Activated naive CD4-positive, alpha-beta T cell treated with anti-CD3 and anti-CD28 coated beads, Interleukin-2, amount 50 U/mL, for 24 hours (primary cell): ENCODE measurements at regions not wholly inside any gene's neighbourhood (a gene's known extent, or its start where the extent isn't known, plus 50 kb on each side); places are given as distances from the start of the nearest gene placed in this dataset.

Experiments used
- H3K27ac Mint-ChIP-seq: one replicate; pipeline ENCODE4 v1.8.0; 2021; ENCODE audit warnings: mild to moderate bottlenecking, mixed read lengths
- H3K27me3 Mint-ChIP-seq: one replicate; pipeline ENCODE4 v1.8.0; 2021; ENCODE audit warnings: mixed read lengths
- H3K36me3 Mint-ChIP-seq: one replicate; pipeline ENCODE4 v1.8.0; 2021; ENCODE audit warnings: mixed read lengths
- H3K4me1 Mint-ChIP-seq: one replicate; pipeline ENCODE4 v1.8.0; 2021; ENCODE audit warnings: mixed read lengths
- H3K4me3 Mint-ChIP-seq: one replicate; pipeline ENCODE4 v1.8.0; 2021; ENCODE audit warnings: mild to moderate bottlenecking, mixed read lengths
- H3K9me3 Mint-ChIP-seq: one replicate; pipeline ENCODE4 v1.8.0; 2021; ENCODE audit warnings: mixed read lengths

DNA sequence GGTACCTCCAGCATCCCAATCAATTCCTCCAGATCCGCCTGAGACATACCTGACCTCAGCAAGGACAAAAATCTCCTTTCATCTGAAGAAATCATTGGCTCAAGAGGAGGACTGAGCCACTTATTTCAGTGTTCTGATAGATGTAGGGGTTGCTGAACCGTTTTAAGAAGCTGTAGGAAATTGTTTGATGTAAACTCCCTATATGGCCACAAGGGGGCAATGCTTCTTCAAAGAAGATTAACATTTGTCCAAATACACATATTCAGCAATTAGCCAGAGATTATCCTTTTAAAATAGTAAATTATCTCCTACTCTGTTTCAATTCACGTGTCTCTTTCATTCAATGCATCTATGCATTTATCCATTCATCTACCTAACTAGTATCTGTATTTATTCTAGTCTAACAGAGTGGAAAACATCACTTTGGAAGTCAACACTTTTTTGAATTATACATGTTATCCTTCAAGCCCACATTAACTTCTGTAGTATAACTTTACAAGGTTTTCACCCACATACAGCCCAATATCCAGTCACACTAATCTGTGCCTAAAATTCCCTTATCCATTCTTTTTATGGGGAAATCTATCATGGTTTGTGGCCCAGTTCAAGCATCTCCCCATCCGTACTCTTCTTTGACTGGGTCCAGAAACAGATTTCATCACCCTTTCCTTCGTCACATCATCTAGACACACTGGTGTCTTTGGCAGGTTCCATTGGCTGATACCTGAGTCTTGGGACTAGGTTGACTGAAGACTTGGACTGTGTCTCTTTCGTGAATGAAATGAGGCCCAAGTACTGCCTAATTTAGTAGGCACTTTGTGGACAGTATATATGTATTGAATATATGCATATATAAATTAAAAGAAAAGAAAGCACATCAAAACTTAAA is 411.0 kb upstream of the OR4E1 start:
- Mint-ChIP-seq H3K4me1 (peaks cover 34% of the 10 kb centered on the region), H3K27ac (peak overlapping the region; percentile 72), H3K36me3 (no peaks in the 10 kb centered on the region), H3K27me3 (no peaks in the 10 kb centered on the region), H3K9me3 (no peaks in the 10 kb centered on the region), H3K4me3 (peak overlapping the region; percentile 67)

DNA sequence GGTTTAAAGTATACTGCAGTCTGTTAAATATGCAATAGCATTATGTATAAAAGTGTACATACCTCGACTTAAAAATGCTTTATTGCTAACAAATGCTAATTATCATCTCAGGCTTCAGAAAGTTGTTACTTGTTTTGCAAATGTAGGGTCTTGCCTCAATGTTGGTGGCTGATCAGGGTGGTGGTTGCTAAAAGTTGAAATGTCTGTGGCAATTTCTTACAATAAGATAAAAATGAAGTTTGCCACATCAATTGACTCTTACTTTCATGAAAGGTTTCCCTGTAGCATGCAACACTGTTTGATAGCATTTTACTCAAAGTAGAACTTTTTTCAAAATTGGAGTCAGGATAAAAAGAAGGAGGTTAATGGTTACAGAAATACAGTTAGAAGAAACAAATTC is 407.7 kb upstream of the OR4E1 start:
- Mint-ChIP-seq H3K36me3 (no peaks in the 10 kb centered on the region), H3K27ac (peak overlapping the region; percentile 51), H3K4me1 (peaks cover 40% of the 10 kb centered on the region), H3K4me3 (peak overlapping the region; percentile 39), H3K9me3 (no peaks in the 10 kb centered on the region), H3K27me3 (no peaks in the 10 kb centered on the region)

DNA sequence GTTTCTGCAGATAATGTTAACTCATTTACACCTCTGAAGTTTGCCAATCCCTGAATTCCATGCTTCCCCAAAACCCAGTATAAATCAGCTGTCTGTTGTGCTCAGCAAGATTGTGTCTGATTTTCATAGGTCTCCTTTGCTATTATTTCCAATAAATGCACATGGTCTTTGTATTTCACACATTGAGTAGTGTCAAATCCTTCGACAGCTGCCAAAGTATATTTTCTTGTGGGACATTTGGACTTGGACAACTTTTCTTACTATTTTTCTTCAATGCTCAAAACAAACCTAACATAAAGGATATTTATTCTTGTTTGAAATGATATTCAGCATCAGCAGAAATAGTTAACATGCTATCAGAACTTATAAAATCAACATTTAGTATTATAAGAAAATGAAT is 406.1 kb upstream of the OR4E1 start:
- Mint-ChIP-seq H3K36me3 (no peaks in the 10 kb centered on the region), H3K4me1 (peaks cover 42% of the 10 kb centered on the region), H3K27ac (no peak overlapping the region), H3K27me3 (no peaks in the 10 kb centered on the region), H3K4me3 (no peak overlapping the region), H3K9me3 (no peaks in the 10 kb centered on the region)

DNA sequence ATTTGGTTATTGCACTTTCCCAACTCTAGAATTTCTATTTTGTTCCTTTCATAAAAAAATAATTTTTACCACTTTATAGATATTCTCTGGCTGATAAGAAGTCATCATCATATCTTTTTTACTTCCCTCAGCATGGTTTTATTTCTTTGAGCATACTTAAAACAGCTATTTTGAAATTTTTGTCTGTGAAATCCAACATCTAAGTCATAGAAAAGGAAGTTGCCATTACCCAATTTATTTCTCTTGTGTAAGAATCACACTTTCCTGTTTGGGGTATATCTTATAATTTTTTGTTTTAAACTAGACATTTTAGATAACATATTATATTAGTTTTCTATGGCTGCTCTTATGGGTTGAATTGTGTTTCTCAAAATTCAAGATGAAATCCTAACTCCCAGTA is 400.2 kb upstream of the OR4E1 start:
- Mint-ChIP-seq H3K9me3 (no peaks in the 10 kb centered on the region), H3K4me1 (peaks cover 57% of the 10 kb centered on the region), H3K27ac (peak overlapping the region; percentile 95), H3K4me3 (no peak overlapping the region), H3K36me3 (no peaks in the 10 kb centered on the region), H3K27me3 (no peaks in the 10 kb centered on the region)

DNA sequence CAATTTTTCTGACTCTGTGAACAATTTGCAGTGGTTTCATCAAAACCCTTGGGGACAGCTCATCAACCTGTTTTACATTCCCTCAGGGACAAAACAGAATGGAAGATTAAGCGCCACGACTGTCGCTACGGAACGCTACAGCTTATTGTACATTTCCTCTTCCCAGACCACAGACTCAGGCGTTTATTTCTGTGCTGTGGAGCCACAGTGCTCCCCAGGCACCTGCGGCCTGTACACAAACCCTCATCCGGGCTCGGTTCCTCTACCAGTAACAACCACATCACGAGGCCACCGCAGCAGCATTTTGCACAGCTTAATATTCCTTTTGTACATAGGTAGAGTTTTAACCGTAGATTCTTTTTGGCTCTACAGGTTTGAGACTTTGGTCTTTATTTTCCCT is 397.4 kb upstream of the OR4E1 start:
- Mint-ChIP-seq H3K27me3 (no peaks in the 10 kb centered on the region), H3K9me3 (no peaks in the 10 kb centered on the region), H3K36me3 (no peaks in the 10 kb centered on the region), H3K4me1 (peaks cover 62% of the 10 kb centered on the region), H3K4me3 (peak overlapping the region; percentile 92), H3K27ac (peak overlapping the region; percentile 96)

DNA sequence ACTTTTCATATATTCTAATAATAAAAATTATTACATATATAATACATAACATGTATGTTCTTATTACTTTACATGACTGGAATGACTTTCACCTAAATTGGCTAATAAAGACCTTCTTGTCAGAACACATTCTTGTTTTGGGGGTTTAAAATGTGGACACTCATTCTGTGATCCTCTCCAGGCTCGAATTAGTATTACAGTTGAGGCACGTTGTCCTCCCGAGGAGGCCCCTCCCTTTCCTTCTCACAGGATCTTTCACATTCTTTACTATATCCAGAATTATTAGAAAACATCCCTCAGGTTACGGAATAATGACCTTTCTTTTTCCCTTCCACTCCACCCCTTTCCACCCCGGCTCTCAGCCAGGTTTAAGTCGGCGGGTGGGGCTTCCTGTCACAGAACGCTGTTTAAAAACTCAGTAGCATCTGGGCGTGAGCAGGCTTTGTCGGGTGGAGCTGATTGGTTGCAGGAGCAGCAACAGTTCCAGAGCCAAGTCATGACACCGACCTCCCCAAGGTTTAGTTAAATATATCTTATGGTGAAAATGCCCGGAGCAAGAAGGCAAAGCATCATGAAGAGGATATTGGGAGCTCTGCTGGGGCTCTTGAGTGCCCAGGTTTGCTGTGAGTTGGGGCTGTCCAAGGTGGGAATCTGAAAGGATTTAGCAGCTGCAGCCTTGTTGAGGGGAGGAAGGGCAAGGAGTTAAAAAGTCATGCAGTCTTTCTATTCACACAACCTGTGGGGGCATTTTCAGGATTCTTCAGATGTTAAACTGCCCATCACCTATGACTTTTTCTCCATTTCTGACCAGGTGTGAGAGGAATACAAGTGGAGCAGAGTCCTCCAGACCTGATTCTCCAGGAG is 396.7 kb upstream of the OR4E1 start:
- H3K4me1 Mint-ChIP-seq = peaks cover 65% of the 10 kb centered on the region
- H3K4me3 Mint-ChIP-seq = peak overlapping the region; percentile 92
- peak overlapping the region; percentile 96 for H3K27ac Mint-ChIP-seq
- no peaks in the 10 kb centered on the region for H3K36me3 Mint-ChIP-seq
- H3K9me3 Mint-ChIP-seq = no peaks in the 10 kb centered on the region
- no peaks in the 10 kb centered on the region for H3K27me3 Mint-ChIP-seq

DNA sequence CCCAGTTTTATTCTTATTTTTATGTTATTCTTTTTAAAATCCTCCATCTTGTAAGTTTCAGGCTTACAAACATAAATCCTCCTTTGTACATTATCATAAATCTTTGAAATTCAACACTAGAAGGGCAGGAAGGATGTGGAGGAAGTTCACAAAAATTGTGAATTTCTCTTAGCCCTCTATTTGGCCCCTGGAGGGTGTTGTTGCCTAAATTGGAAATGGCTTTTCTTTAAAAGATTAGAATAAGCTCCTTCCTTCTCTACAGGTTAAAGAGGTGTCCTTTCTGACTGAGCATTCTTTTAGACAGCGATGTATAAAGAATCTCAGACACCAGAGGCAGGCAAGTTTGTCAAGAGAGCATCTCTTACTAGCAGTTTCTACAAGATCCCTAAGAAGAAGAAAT is 391.7 kb upstream of the OR4E1 start:
- Mint-ChIP-seq H3K4me1 (peaks cover 36% of the 10 kb centered on the region), H3K27ac (peak overlapping the region; percentile 25), H3K27me3 (no peaks in the 10 kb centered on the region)

DNA sequence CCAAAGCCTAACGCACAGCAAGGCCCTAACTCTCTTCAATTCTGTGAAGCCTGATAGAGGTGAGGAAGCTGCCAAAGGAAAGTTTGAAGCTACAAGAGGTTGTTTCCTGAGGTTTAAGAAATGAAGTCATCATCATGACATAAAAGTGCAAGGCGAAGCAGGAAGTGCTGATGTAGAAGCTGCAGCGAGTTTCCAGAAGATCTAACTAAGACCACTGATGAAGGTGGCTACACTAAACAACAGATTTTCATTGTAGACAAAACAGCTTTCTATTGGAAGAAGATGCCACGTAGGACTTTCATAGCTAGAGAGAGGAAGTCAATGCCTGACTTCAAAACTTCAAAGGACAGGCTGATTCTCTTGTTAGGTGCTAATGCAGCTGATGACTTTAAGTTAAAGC is 385.6 kb upstream of the OR4E1 start:
- Mint-ChIP-seq H3K4me1 (peaks cover 19% of the 10 kb centered on the region), H3K9me3 (no peaks in the 10 kb centered on the region), H3K36me3 (no peaks in the 10 kb centered on the region), H3K27ac (peak overlapping the region; percentile 62), H3K4me3 (no peak overlapping the region), H3K27me3 (no peaks in the 10 kb centered on the region)

More for the DNA sequence above, 391.7 kb upstream of the OR4E1 start:
- peak overlapping the region; percentile 79 for H3K4me3 Mint-ChIP-seq
- H3K9me3 Mint-ChIP-seq = no peaks in the 10 kb centered on the region
- H3K36me3 Mint-ChIP-seq = no peaks in the 10 kb centered on the region

DNA sequence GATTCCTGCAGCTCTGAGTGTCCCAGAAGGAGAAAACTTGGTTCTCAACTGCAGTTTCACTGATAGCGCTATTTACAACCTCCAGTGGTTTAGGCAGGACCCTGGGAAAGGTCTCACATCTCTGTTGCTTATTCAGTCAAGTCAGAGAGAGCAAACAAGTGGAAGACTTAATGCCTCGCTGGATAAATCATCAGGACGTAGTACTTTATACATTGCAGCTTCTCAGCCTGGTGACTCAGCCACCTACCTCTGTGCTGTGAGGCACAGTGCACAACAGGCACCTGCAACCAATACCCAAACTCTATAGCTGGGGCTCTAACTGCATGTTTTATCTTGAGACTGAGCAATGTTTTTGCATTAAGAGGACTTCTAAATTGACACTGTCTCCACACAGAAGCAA is 379.2 kb upstream of the OR4E1 start:
- no peaks in the 10 kb centered on the region for H3K36me3 Mint-ChIP-seq
- H3K27ac Mint-ChIP-seq = peak overlapping the region; percentile 55
- peaks cover 59% of the 10 kb centered on the region for H3K4me1 Mint-ChIP-seq
- H3K27me3 Mint-ChIP-seq = no peaks in the 10 kb centered on the region
- H3K9me3 Mint-ChIP-seq = no peaks in the 10 kb centered on the region
- H3K4me3 Mint-ChIP-seq = peak overlapping the region; percentile 74

DNA sequence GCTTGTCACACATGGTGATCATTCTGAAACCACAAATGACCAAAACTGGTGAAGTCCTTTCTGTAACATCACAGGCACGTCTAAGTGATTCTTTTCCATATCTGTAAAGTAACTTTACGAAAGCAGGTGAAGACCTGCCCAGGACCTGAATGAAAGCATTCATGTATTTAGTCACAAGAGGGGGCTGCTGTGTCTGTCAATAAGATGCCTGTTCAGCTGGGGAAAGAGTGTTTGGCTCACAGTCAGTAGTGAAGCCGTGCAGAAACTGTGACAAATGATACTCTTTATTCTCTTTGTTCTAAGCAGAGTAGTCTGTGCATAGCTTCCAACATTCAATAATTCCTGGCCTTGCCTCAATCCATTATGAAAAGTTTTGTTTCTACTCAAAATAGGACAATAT is 373.5 kb upstream of the OR4E1 start:
- Mint-ChIP-seq H3K36me3 (no peaks in the 10 kb centered on the region), H3K27me3 (no peaks in the 10 kb centered on the region), H3K9me3 (no peaks in the 10 kb centered on the region), H3K4me3 (peak overlapping the region; percentile 64), H3K27ac (peak overlapping the region; percentile 92), H3K4me1 (peaks cover 51% of the 10 kb centered on the region)

DNA sequence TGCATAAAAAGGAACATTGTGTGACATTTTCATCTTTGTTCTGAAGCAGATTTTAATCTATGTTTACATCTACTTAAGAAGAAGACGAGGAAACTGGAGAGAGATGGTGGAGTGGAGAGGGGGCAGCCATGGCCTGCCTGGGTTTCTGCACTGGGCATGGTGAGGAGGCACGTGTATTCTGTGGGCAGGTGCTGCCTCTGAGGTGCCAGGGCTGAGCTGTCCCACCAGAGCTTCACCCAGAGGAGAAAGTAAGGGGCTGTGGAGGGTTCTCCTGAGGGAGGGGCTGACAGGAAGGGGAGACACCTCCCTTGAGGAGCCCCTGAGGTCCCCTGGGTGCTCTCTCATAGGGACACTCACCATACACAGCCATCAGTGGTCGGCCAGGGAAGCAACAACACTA is 372.4 kb upstream of the OR4E1 start:
- Mint-ChIP-seq H3K27me3 (no peaks in the 10 kb centered on the region), H3K36me3 (no peaks in the 10 kb centered on the region), H3K9me3 (no peaks in the 10 kb centered on the region), H3K4me3 (peak overlapping the region; percentile 33), H3K4me1 (peaks cover 42% of the 10 kb centered on the region), H3K27ac (peak overlapping the region; percentile 90)

DNA sequence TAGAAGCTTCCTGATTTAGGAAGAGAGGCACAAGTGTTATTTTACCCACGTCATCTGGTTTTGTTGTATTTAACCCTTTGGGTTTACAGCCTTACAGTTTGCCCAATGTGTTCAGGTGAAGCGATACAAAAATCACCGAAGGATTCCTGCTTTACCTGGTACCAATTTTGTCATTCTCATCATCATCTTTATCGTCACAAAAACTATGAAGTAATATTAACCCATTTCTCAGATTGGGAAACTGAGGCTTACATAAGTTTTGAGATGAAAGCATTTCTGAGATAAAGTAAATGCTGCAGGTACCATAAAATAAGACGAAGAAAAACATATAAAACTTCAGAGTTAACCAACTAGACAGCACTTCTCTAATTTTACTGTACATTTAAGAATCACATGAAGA is 370.6 kb upstream of the OR4E1 start:
- Mint-ChIP-seq H3K36me3 (no peaks in the 10 kb centered on the region), H3K27ac (no peak overlapping the region), H3K9me3 (no peaks in the 10 kb centered on the region), H3K27me3 (no peaks in the 10 kb centered on the region), H3K4me1 (peaks cover 37% of the 10 kb centered on the region), H3K4me3 (no peak overlapping the region)

DNA sequence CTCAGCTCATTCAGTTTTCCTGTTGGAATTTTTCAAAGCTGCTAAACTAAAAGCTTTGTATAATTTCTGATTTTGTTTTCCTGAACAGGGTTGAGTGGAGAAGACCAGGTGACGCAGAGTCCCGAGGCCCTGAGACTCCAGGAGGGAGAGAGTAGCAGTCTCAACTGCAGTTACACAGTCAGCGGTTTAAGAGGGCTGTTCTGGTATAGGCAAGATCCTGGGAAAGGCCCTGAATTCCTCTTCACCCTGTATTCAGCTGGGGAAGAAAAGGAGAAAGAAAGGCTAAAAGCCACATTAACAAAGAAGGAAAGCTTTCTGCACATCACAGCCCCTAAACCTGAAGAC is 367.1 kb upstream of the OR4E1 start:
- Mint-ChIP-seq H3K4me3 (peak overlapping the region; percentile 80), H3K27ac (peak overlapping the region; percentile 61), H3K4me1 (peaks cover 10% of the 10 kb centered on the region), H3K9me3 (no peaks in the 10 kb centered on the region), H3K27me3 (no peaks in the 10 kb centered on the region), H3K36me3 (no peaks in the 10 kb centered on the region)

DNA sequence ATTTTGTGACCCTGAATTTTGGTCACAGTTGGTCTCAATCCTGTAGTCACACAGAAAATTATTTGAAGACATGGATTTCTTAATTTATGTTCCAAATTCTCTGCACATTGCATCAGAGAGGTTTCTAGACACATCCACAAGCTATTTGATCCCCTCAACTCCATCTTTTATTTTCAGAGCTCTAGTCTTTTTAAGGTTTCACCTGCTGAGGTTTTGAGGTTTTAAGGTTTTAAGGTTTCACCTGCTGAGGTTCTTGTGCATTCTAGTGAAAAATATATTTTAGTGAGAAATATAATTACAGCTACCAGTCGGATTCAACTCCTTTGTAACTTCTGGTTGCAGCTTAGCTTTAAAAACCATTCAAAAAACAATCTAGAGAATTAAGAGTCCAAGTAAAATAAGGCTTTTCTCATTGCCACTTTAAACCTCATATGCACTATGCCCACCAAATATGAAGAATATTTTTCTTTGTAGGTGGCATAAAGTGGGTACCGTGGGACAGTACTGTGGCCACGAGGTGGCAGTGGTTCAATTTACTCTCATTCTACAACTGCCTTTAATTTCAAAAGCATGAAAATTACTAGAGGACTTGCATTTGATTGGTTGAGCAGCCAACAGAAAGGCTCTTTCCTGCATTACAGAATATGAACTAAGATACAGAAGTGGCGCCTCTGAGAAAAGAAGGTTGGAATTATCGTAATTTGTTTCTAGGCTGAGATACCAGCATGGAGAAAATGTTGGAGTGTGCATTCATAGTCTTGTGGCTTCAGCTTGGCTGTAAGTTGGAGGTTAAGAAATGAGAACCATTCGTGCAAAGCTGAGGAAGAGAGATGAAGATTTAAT is 366.5 kb upstream of the OR4E1 start:
- no peaks in the 10 kb centered on the region for H3K27me3 Mint-ChIP-seq
- H3K36me3 Mint-ChIP-seq = no peaks in the 10 kb centered on the region
- peak overlapping the region; percentile 80 for H3K4me3 Mint-ChIP-seq
- H3K9me3 Mint-ChIP-seq = no peaks in the 10 kb centered on the region
- peak overlapping the region; percentile 61 for H3K27ac Mint-ChIP-seq
- peaks cover 10% of the 10 kb centered on the region for H3K4me1 Mint-ChIP-seq

DNA sequence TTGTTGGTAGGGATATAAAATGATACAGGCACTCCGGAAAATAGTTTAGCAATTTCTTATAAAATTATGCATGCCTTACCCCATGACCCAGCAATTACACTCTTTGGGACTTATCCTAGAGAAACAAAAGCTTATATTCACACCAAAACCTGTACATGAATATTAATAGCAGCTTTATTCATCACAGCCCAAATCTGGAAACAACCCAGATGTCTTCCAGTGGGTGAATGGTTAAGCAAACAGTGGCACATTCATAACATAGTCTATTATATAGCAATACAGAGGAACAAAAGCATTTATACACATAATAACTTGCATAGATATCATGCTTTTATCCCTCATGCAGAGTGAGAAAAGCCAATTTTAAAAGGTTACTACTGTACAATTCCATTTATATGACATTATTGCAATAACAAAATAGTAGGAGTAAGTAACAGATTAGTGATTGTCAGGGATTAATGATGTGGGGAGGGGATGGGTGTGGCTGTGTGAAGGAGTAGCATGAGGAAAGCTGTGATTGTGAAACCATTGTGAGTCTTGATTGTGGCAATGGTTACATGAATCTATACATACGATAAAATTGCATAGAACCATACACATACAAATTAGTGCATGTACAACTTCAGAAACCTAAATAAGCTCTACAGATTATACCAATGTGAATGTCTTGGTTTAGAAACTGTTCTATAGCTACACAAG is 363.1 kb upstream of the OR4E1 start:
- H3K27ac Mint-ChIP-seq = no peak overlapping the region
- peaks cover 6% of the 10 kb centered on the region for H3K4me1 Mint-ChIP-seq
- no peaks in the 10 kb centered on the region for H3K27me3 Mint-ChIP-seq
- no peaks in the 10 kb centered on the region for H3K36me3 Mint-ChIP-seq
- H3K4me3 Mint-ChIP-seq = no peak overlapping the region
- no peaks in the 10 kb centered on the region for H3K9me3 Mint-ChIP-seq
